SK-N-SH treated with all-trans-retinoic acid at 6 μM for 48 hours (cell line): ENCODE measurements at regions not wholly inside any gene's neighbourhood (a gene's known extent, or its start where the extent isn't known, plus 50 kb on each side); places are given as distances from the start of the nearest gene placed in this dataset.

Experiments used
- ATAC-seq: fragments of 200-7000 bp; cut with Tn5 transposase; 3 replicates; pipeline ENCODE4 v1.9.1; 2020; ENCODE audit warnings: mild to moderate bottlenecking, moderate library complexity
- ARNTL ChIP-seq: fragments of 450-650 bp; formaldehyde crosslinking; IDR thresholded peaks from 2 replicates; pipeline ENCODE4 v1.5.0; 2020; ENCODE audit warnings: low read depth, mild to moderate bottlenecking, moderate library complexity, borderline replicate concordance
- BACH2 ChIP-seq: fragments of 250-450 bp; sonication (Bioruptor Pico); IDR thresholded peaks from 2 replicates; pipeline ENCODE4 v1.9.0; 2021; ENCODE audit warnings: mild to moderate bottlenecking, borderline replicate concordance
- CREB5 ChIP-seq: fragments of 250-450 bp; sonication (Bioruptor Pico); IDR thresholded peaks from 2 replicates; pipeline ENCODE4 v1.5.1; 2020; ENCODE audit warnings: low read depth, mild to moderate bottlenecking, moderate library complexity
- CSDC2 ChIP-seq: fragments of 250-450 bp; sonication (Bioruptor Pico); IDR thresholded peaks from 2 replicates; pipeline ENCODE4 v1.5.0; 2020; ENCODE audit warnings: mild to moderate bottlenecking, moderate library complexity
- CSRNP3 ChIP-seq: fragments of 250-450 bp; sonication (Bioruptor Pico); IDR thresholded peaks from 2 replicates; pipeline ENCODE4 v1.5.1; 2021; ENCODE audit warnings: mild to moderate bottlenecking, moderate library complexity
- ESRRG ChIP-seq: fragments of 250-450 bp; sonication (Bioruptor Pico); IDR thresholded peaks from 2 replicates; pipeline ENCODE4 v1.6.1; 2021; ENCODE audit warnings: mild to moderate bottlenecking
- GLIS3 ChIP-seq: fragments of 250-450 bp; sonication (Bioruptor Pico); IDR thresholded peaks from 2 replicates; pipeline ENCODE4 v1.5.0; 2020; ENCODE audit warnings: mild to moderate bottlenecking, moderate library complexity
- ISL1 ChIP-seq: fragments of 250-450 bp; sonication (Bioruptor Pico); IDR thresholded peaks from 2 replicates; pipeline ENCODE4 v2.1.2; 2022; ENCODE audit warnings: mild to moderate bottlenecking, moderate library complexity
- OSR1 ChIP-seq: fragments of 250-450 bp; sonication (Bioruptor Pico); IDR thresholded peaks from 2 replicates; pipeline ENCODE4 v1.8.0; 2022; ENCODE audit warnings: moderate library complexity, mild to moderate bottlenecking, inconsistent platforms
- PATZ1 ChIP-seq: fragments of 250-450 bp; sonication (Bioruptor Pico); IDR thresholded peaks from 2 replicates; pipeline ENCODE4 v1.8.0; 2020; ENCODE audit warnings: mild to moderate bottlenecking, moderate library complexity, borderline replicate concordance
- POU6F1 ChIP-seq: fragments of 250-450 bp; sonication (Bioruptor Pico); IDR thresholded peaks from 2 replicates; pipeline ENCODE4 v1.8.0; 2021; ENCODE audit warnings: low read depth, mild to moderate bottlenecking, moderate library complexity, borderline replicate concordance
- PPARA ChIP-seq: fragments of 250-450 bp; sonication (Bioruptor Pico); IDR thresholded peaks from 2 replicates; pipeline ENCODE4 v1.5.0; 2020; ENCODE audit warnings: mild to moderate bottlenecking, borderline replicate concordance
- SNAI2 ChIP-seq: fragments of 250-450 bp; sonication (Bioruptor Pico); IDR thresholded peaks from 2 replicates; pipeline ENCODE4 v1.5.0; 2020; ENCODE audit warnings: mild to moderate bottlenecking, moderate library complexity
- TSHZ2 ChIP-seq: fragments of 250-450 bp; sonication (Bioruptor Pico); IDR thresholded peaks from 2 replicates; pipeline ENCODE4 v1.5.0; 2020; ENCODE audit warnings: mild to moderate bottlenecking, moderate library complexity
- ZC3H10 ChIP-seq: fragments of 250-450 bp; sonication (Bioruptor Pico); IDR thresholded peaks from 2 replicates; pipeline ENCODE4 v1.5.1; 2021; ENCODE audit warnings: mild to moderate bottlenecking, moderate library complexity
- ZFP3 ChIP-seq: fragments of 250-450 bp; sonication (Bioruptor Pico); IDR thresholded peaks from 2 replicates; pipeline ENCODE4 v1.5.0; 2020; ENCODE audit warnings: mild to moderate bottlenecking, moderate library complexity
- ZNF565 ChIP-seq: fragments of 450-650 bp; formaldehyde crosslinking; conservative IDR thresholded peaks from 2 replicates; pipeline ENCODE4 v1.5.0; 2020; ENCODE audit warnings: low read depth, mild to moderate bottlenecking, moderate library complexity
- ZNF70 ChIP-seq: fragments of 450-650 bp; formaldehyde crosslinking; IDR thresholded peaks from 2 replicates; pipeline ENCODE4 v1.5.0; 2020; ENCODE audit warnings: mild to moderate bottlenecking, moderate library complexity
- ZNF8 ChIP-seq: fragments of 450-650 bp; formaldehyde crosslinking; IDR thresholded peaks from 2 replicates; pipeline ENCODE4 v1.5.0; 2020; ENCODE audit warnings: mild to moderate bottlenecking, moderate library complexity

GRCh38 chr15:70274908-70275307 lies 177.2 kb upstream of the TLE3 start:
- TF ChIP-seq CREB5: no peak
- peak; percentile 88 for TF ChIP-seq ZNF8 (CRISPR knock-in tag)
- no peak for ATAC-seq

GRCh38 chr15:70274255-70274880 lies 176.7 kb upstream of the TLE3 start:
- TF ChIP-seq OSR1 (CRISPR knock-in tag): no peak
- no peak for TF ChIP-seq ZFP3 (CRISPR knock-in tag)
- TF ChIP-seq ZNF70 (CRISPR knock-in tag): no peak
- no peak for TF ChIP-seq POU6F1 (CRISPR knock-in tag)
- TF ChIP-seq CSDC2 (CRISPR knock-in tag): no peak
- no peak for TF ChIP-seq SNAI2 (CRISPR knock-in tag)
- no peak for TF ChIP-seq GLIS3
- TF ChIP-seq ISL1 (CRISPR knock-in tag): no peak
- no peak for TF ChIP-seq BACH2 (CRISPR knock-in tag)
- TF ChIP-seq TSHZ2: no peak
- no peak for TF ChIP-seq ZNF8 (CRISPR knock-in tag)
- no peak for TF ChIP-seq PPARA
- TF ChIP-seq PATZ1: no peak
- TF ChIP-seq ZC3H10: no peak
- TF ChIP-seq ARNTL (CRISPR knock-in tag): no peak
- no peak for TF ChIP-seq ESRRG (CRISPR knock-in tag)
- TF ChIP-seq ZNF565 (CRISPR knock-in tag): no peak
- TF ChIP-seq, all 23 proteins: peak for 0
- no peak for ATAC-seq

- ATAC-seq: no peak
- TF ChIP-seq PPARA: no peak
- TF ChIP-seq CSRNP3 (CRISPR knock-in tag): no peak
- TF ChIP-seq ZNF8 (CRISPR knock-in tag): no peak
Measured at GRCh38 chr15:70273808-70274207, 176.1 kb upstream of the TLE3 start.

GRCh38 chr15:70272565-70273355 lies 175.0 kb upstream of the TLE3 start:
- no peak for ATAC-seq
- no peak for TF ChIP-seq SNAI2 (CRISPR knock-in tag)
- TF ChIP-seq PATZ1: no peak
- TF ChIP-seq BACH2 (CRISPR knock-in tag): no peak
- no peak for TF ChIP-seq CSRNP3 (CRISPR knock-in tag)
- TF ChIP-seq, all 23 proteins: peak for 0
